Endothelial cell (in vitro differentiated cells): ENCODE measurements at regions not wholly inside any gene's neighbourhood (a gene's known extent, or its start where the extent isn't known, plus 50 kb on each side); places are given as distances from the start of the nearest gene placed in this dataset.
A peak's percentile ranks its signal among the peaks of the same experiment; 100 is the strongest.

Experiments used
- DNase-seq: peaks from one replicate; pipeline ENCODE4 v3.0.0; 2021; ENCODE audit warnings: low spot score
- H3K27ac Mint-ChIP-seq: one replicate; pipeline ENCODE4 v1.8.0; 2021; ENCODE audit warnings: mixed read lengths, inconsistent platforms; ENCODE audit not compliant: unreplicated experiment
- H3K27me3 Mint-ChIP-seq: one replicate; pipeline ENCODE4 v1.8.0; 2021; ENCODE audit warnings: mild to moderate bottlenecking, moderate library complexity, mixed read lengths, inconsistent platforms; ENCODE audit not compliant: unreplicated experiment
- H3K36me3 Mint-ChIP-seq: one replicate; pipeline ENCODE4 v1.8.0; 2021; ENCODE audit warnings: mild to moderate bottlenecking, low read depth, mixed read lengths, inconsistent platforms; ENCODE audit not compliant: unreplicated experiment
- H3K4me1 Mint-ChIP-seq: one replicate; pipeline ENCODE4 v1.8.0; 2021; ENCODE audit warnings: mild to moderate bottlenecking, mixed read lengths, inconsistent platforms; ENCODE audit not compliant: unreplicated experiment
- H3K4me3 Mint-ChIP-seq: one replicate; pipeline ENCODE4 v1.8.0; 2021; ENCODE audit warnings: mild to moderate bottlenecking, mixed read lengths, inconsistent platforms; ENCODE audit not compliant: unreplicated experiment
- H3K9me3 Mint-ChIP-seq: one replicate; pipeline ENCODE4 v1.8.0; 2021; ENCODE audit warnings: mixed read lengths, inconsistent platforms; ENCODE audit not compliant: unreplicated experiment
- TF ChIP-seq, protein P1 (sequence below): fragments of 200-600 bp; sonication (generic); IDR thresholded peaks from one replicate; pipeline ENCODE4 v1.5.0; 2021; ENCODE audit warnings: antibody characterized with exemption; ENCODE audit not compliant: unreplicated experiment

DNA sequence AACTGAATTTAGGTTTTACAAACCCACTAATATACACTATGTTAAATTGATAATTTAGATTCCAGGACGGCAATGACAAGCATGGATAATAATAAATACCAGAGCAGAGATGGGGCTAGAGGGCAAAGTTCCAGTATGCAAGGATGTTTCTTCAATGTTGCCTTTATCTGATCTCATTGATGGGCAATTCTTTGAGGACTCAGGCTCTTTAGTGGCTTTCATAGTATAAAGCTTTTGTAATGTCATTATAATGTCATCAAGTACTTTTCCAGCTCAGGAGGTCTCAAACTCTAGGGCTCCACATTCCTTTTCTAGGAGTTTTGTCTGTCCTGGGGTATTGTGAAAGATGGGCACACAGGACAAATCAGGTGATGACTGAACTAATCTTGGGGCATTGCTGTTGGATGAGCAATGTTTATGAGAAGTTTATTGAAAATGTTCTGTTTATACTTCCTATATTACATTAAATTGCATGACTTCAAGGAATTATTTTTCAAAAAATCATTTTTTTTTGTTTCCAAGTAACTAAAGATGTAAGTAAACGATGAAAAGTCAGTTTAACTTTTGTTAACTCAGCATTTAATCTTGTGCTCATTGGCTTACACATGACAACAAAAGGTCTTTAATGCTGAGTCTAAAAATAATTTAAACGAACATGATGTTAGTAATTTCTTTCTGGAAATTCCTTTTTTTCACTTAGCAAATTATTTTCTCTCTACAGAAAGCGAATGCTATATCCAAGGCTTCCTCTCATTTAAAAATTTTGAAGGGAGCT is 116.4 kb downstream of the OXSM start:
- Mint-ChIP-seq H3K36me3 (no peaks in the 10 kb centered on the region), H3K9me3 (no peaks in the 10 kb centered on the region), H3K4me1 (peaks cover 3% of the 10 kb centered on the region), H3K27ac (no peak overlapping the region), H3K27me3 (no peaks in the 10 kb centered on the region), H3K4me3 (no peak overlapping the region)
- no peak for DNase-seq
- TF ChIP-seq, protein P1, sequence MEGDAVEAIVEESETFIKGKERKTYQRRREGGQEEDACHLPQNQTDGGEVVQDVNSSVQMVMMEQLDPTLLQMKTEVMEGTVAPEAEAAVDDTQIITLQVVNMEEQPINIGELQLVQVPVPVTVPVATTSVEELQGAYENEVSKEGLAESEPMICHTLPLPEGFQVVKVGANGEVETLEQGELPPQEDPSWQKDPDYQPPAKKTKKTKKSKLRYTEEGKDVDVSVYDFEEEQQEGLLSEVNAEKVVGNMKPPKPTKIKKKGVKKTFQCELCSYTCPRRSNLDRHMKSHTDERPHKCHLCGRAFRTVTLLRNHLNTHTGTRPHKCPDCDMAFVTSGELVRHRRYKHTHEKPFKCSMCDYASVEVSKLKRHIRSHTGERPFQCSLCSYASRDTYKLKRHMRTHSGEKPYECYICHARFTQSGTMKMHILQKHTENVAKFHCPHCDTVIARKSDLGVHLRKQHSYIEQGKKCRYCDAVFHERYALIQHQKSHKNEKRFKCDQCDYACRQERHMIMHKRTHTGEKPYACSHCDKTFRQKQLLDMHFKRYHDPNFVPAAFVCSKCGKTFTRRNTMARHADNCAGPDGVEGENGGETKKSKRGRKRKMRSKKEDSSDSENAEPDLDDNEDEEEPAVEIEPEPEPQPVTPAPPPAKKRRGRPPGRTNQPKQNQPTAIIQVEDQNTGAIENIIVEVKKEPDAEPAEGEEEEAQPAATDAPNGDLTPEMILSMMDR, result no peak

DNA sequence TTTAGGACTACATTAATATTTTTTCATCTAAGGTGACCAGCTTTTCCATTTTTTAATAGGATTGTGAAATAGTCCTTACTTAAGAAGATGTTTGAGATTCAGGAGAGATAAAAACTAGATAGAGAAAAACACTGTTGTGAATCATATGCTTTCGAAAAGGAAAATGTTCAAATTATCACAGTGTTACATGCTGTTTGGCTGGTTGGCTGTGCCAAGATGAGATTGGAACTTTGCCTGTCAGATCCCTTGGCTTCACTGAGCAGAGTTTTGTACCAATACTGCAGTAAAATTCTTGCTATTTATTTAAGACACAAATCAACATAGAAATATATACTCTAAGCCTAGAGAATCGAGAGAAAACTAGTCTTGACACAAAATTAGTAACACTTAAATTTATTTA is 117.2 kb downstream of the OXSM start:
- DNase-seq, result no peak
- H3K4me1 Mint-ChIP-seq, result peaks cover 10% of the 10 kb centered on the region
- TF ChIP-seq, protein P1, result no peak
- no peaks in the 10 kb centered on the region for H3K27me3 Mint-ChIP-seq
- no peaks in the 10 kb centered on the region for H3K9me3 Mint-ChIP-seq
- H3K36me3 Mint-ChIP-seq, result no peaks in the 10 kb centered on the region
- no peak overlapping the region for H3K27ac Mint-ChIP-seq
- no peak overlapping the region for H3K4me3 Mint-ChIP-seq

DNA sequence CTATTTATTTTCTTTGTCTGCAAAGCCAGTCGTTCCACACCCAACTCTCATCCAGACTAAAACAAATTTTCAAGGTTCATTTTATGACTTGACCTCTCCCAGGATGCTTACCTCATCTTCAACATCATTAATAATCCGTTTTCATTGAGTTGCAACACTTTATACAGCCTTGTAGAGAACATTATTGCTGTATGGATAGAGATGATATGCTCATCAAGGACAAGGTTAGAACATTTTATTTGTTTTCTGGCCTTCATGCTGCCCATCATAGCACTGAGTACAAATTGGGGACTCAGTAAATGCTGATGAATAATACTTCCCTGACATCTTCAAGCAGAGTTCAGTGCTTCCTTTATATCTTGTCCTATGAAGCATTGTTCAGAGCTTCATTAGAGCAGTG is 120.2 kb downstream of the OXSM start:
- H3K9me3 Mint-ChIP-seq, result no peaks in the 10 kb centered on the region
- no peaks in the 10 kb centered on the region for H3K36me3 Mint-ChIP-seq
- no peak for DNase-seq
- H3K4me3 Mint-ChIP-seq, result no peak overlapping the region
- peaks cover 8% of the 10 kb centered on the region for H3K4me1 Mint-ChIP-seq
- no peaks in the 10 kb centered on the region for H3K27me3 Mint-ChIP-seq
- no peak overlapping the region for H3K27ac Mint-ChIP-seq
- TF ChIP-seq, protein P1, result no peak

DNA sequence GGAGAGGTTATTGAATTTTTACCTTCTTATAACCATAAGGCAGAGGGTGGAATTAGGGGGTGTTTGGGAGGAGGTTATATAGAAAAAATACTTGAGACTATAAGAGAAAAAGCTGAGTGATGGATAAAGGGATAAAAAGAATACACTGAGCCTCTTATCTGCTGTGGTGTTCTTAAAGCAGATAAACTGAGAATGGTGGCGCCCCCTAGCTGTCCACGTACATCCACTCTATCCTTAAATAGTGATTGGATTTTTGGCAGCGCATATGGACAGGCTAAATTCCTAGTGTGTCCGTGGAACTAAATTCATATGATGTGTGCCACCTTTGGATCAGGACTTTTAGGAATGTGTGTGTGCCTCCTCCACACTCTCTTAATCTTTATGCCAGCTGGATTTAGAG is 121.1 kb downstream of the OXSM start:
- no peak overlapping the region for H3K4me3 Mint-ChIP-seq
- H3K27me3 Mint-ChIP-seq, result no peaks in the 10 kb centered on the region
- TF ChIP-seq, protein P1, result peak; percentile 54
- DNase-seq, result no peak
- H3K36me3 Mint-ChIP-seq, result no peaks in the 10 kb centered on the region
- no peak overlapping the region for H3K27ac Mint-ChIP-seq
- H3K9me3 Mint-ChIP-seq, result no peaks in the 10 kb centered on the region
- H3K4me1 Mint-ChIP-seq, result peaks cover 8% of the 10 kb centered on the region

DNA sequence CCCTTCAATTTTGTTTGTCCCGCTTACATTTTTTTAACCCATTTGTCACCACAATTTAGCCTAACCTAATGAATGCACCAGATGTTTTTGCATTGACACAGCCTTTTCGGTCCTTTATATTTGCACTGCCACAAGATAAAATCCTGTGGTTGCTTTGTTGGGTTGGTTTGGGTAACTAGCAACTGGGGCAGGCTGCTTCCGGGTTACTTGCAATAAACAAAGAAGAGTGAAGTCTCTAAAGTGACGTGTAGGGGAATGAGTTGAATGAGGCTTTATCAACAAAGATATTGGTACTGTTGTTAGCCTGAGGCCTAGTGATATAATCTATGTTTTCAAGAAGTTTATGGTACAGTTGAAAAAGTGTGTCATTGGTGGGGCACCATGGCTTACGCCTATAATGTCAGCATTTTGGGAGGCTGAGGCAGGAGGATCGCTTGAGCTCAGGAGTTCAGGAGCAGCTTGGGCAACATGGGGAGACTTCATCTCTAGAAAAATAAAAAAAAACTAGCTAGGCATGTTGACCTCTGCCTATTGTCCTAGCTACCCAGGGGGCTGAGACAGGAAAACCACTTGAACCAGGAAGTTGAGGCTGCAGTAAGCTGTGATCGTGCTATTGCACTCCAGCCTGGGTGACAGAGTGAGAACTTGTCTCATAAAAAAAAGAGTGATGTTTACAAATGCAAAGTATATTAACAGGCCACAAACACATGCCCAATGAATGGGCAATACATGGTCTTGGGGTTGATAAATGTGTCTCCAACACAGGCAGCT is 121.8 kb downstream of the OXSM start:
- no peak overlapping the region for H3K27ac Mint-ChIP-seq
- peaks cover 8% of the 10 kb centered on the region for H3K4me1 Mint-ChIP-seq
- no peaks in the 10 kb centered on the region for H3K36me3 Mint-ChIP-seq
- TF ChIP-seq, protein P1, result no peak
- no peaks in the 10 kb centered on the region for H3K27me3 Mint-ChIP-seq
- no peak for DNase-seq
- H3K9me3 Mint-ChIP-seq, result no peaks in the 10 kb centered on the region
- H3K4me3 Mint-ChIP-seq, result no peak overlapping the region
